Retinal pigment epithelial cell (primary cell): ENCODE measurements at regions not wholly inside any gene's neighbourhood (a gene's known extent, or its start where the extent isn't known, plus 50 kb on each side); places are given as distances from the start of the nearest gene placed in this dataset.
"Not testable (repeated sequence)": the region's sequence is repeated elsewhere in the genome, so short reads cannot be mapped to it uniquely, and the experiment has no call there.

ENCODE experiments used
- DNase-seq: peaks from one replicate; pipeline ENCODE4 v3.0.0-alpha.2; 2010; ENCODE audit warnings: low read depth
- H3K4me3 ChIP-seq: 2 replicates; pipeline ENCODE4 v1.5.1; 2011; ENCODE audit warnings: mild to moderate bottlenecking, low read length, control low read depth, moderate library complexity
- CTCF ChIP-seq: conservative IDR thresholded peaks from 2 replicates; pipeline ENCODE4 v1.5.1; 2011; ENCODE audit warnings: low read depth, low read length, control low read depth, inconsistent platforms

DNA sequence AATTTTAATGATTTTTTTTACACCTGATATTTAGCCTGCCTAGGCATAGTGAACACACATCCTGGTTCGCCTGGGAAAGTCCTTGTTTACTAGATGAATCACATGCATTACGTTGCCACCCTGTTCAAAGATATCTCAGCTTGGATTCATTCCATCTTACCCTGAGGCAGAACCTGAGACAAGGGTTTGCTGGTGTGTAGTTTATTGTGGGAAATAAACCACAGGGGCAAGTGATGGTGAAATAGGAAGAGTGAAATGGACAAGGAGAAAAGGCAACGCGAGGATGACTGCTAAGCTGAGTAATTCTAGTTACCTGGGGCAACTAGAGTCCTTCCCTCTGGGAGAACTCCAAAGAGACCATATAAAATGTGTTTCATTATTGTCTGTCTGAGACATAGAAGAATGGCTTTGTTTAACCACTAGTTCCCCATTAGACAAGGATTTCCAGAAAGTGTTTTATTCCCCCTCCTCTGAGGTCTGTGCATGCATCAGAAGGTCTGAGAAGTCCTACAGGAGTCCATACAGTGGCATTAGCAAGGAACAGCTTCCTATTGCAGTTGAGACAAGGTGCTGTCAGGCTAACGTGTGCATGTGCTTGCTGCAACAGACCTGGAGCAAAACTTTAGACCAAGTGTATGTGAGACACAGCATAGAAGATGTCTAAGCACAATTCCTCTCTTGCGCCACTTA is 797.3 kb upstream of the FRG1 start:
- no peak for TF ChIP-seq CTCF
- no peak overlapping the region for H3K4me3 ChIP-seq
- no peak for DNase-seq

DNA sequence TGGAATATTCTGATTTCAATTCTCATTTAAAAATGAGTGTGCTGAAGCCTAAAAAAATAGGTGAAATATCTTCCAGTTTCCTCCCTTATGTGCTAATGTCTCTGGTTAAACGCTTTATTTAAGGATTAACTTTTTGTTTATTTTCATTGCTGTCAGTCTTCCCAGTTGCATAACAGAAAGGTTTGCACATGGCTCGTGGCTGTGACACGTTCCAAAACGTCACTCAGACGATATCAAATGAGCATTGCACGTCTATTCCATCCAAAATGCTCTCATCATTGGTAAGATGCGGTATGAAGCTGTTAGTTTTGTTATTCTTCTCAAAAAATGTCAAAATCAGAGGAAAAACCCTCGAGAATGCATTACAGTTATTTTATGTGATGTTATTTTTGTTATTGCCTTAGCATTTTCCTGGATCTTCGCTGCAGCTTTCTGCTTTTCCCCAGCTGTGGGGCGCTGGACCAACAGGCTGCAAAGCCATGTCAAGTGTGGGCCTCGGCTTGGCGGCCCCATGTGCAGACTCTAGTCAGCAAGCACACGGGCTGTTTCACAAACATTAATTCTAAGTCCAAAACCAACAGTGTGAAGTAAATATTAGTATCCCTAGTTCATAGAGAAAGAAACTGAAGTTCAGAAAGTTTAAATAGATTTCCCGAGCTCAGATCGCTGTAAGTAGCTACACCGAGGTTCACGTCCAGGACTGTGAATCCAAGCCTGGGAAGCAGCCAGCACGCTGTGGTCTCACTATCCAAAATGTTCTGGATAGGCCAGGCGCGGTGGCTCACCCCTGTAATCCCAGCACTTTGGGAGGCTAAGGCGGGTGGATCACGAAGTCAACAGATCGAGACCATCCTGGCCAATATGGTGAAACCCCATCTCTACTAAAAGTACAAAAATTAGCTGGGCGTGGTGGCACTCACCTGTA is 793.4 kb upstream of the FRG1 start:
- no peak for TF ChIP-seq CTCF
- H3K4me3 ChIP-seq: no peak overlapping the region
- no peak for DNase-seq

GRCh38 chr4:189155083-189155482 is 785.6 kb upstream of the FRG1 start:
- not testable (repeated sequence) for H3K4me3 ChIP-seq, DNase-seq

DNA sequence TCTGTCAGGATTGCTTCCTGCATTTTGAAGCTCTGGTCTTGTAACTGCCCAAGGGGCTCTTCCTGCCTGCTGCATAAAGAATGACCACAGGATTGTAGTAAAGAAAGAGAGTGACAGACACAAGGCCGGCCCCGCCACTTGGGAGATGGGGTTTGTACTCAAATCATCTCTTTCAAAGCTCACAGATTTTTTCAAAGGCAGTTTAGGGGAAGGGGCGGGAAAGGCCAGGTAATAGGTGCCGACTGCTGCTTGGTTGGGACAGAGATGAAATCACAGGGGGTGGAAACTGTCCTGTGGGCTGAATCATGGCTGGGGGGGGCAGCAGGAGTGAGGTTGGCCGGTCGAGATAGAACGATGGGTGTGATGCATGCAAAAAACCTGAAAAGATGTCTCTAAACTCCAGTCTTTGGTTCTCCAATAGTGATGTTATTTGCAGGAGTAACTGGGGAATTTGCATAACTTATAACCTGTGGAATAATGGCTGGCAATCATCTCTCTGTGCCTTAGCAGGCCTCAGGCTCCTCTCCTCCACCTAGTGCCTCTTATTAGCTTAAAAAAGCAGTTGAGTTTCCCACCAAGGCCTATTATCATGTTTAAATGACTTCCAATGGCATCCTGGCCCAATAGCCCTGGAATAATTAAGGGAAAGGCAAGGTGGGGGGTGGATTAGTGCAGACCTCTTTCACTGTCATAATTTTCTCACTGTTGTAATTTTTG is 778.4 kb upstream of the FRG1 start:
- no peak overlapping the region for H3K4me3 ChIP-seq
- no peak for DNase-seq
- TF ChIP-seq CTCF: no peak

GRCh38 chr4:189162888-189163287 is 777.8 kb upstream of the FRG1 start:
- DNase-seq: no peak
- no peak for TF ChIP-seq CTCF
- H3K4me3 ChIP-seq: no peak overlapping the region

GRCh38 chr4:189176002-189176401 is 764.7 kb upstream of the FRG1 start:
- DNase-seq: no peak
- H3K4me3 ChIP-seq: no peak overlapping the region
- TF ChIP-seq CTCF: no peak

DNA sequence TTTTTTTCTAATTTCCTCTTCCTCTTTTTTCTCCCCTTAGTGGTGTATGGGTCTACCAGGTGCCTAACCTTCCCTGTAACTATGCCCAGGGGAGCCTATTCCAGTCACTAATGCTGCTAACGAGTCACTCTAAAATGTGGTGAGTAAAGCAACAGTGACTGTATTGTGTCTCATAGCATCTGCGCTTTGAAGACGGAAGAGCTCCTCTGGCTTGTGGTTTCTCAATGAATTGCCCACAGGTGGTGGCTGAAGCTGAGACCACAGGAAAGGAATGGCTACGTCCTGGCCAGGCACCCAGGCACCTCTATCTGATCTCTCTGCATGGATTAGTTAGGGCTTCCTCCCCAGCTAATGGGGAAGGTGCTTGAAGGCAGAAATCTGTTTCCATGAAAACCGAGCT is 763.5 kb upstream of the FRG1 start:
- DNase-seq: no peak
- no peak overlapping the region for H3K4me3 ChIP-seq
- no peak for TF ChIP-seq CTCF
